ENCODE measurements at regions not wholly inside any gene's neighbourhood (a gene's known extent, or its start where the extent isn't known, plus 50 kb on each side); places are given as distances from the start of the nearest gene placed in this dataset.
"Not testable (repeated sequence)": the region's sequence is repeated elsewhere in the genome, so short reads cannot be mapped to it uniquely, and the experiment has no call there.

- Mint-ChIP-seq H3K4me1 (no peaks in the 10 kb centered on the region), H3K27me3 (peaks cover 3 to 10% of the 10 kb centered on the region in 2 donors), H3K4me3 (no peak overlapping the region), H3K27ac (no peak overlapping the region), H3K9me3 (peaks cover 0 to 3% (median 0%) of the 10 kb centered on the region in 8 donors), H3K36me3 (no peaks in the 10 kb centered on the region)
- Histone ChIP-seq H3K4me1 (ENCODE audit: insufficient read depth, low read length) (no peaks in the 10 kb centered on the region), H3K27me3 (ENCODE audit: insufficient read depth, low read length) (no peaks in the 10 kb centered on the region), H3K4me3 (ENCODE audit: low read length in 2 of 2) (no peak overlapping the region), H3K36me3 (ENCODE audit: insufficient read depth, low read length) (no peaks in the 10 kb centered on the region), H3K9me3 (ENCODE audit: control insufficient read depth in 1 of 2, low read length in 2 of 2) (no peaks in the 10 kb centered on the region), H3K27ac (ENCODE audit: low read depth, low read length) (no peak overlapping the region)
- intact Hi-C loops (cut with micrococcal nuclease): no loop called here
- POLR2A ChIA-PET (ENCODE audit: partially characterized antibody): no interaction called here
- DNase-seq: no peak
- CTCF ChIA-PET (ENCODE audit: partially characterized antibody): interaction anchor here (1.1 to 3.6 kb wide), 3 partner anchors 8 to 36 kb away, joined by 3 to 24 read pairs (median 4); no protein-coding TSS in a partner anchor
Observed at GRCh38 chr20:40954521-40955165, 74.0 kb upstream of the TOP1 start.

- no peak overlapping the region for H3K4me3 ChIP-seq (ENCODE audit: low read length in 2 of 2)
- CTCF ChIA-PET (ENCODE audit: partially characterized antibody): interaction anchor here (0.7 to 3.6 kb wide), 3 partner anchors 8 to 1896 kb away, joined by 3 to 24 read pairs (median 4); no protein-coding TSS in a partner anchor
- Mint-ChIP-seq H3K27ac (no peak overlapping the region), H3K9me3 (peaks cover 0 to 3% (median 0%) of the 10 kb centered on the region in 8 donors), H3K4me3 (no peak overlapping the region), H3K36me3 (no peaks in the 10 kb centered on the region), H3K27me3 (peaks cover 3 to 10% of the 10 kb centered on the region in 2 donors), H3K4me1 (no peaks in the 10 kb centered on the region)
- H3K4me1 ChIP-seq (ENCODE audit: insufficient read depth, low read length): no peaks in the 10 kb centered on the region
- H3K9me3 ChIP-seq (ENCODE audit: control insufficient read depth in 1 of 2, low read length in 2 of 2): no peaks in the 10 kb centered on the region
- no peak overlapping the region for H3K27ac ChIP-seq (ENCODE audit: low read depth, low read length)
- POLR2A ChIA-PET (ENCODE audit: partially characterized antibody): no interaction called here
- intact Hi-C loops (cut with micrococcal nuclease): no loop called here
- H3K27me3 ChIP-seq (ENCODE audit: insufficient read depth, low read length): no peaks in the 10 kb centered on the region
- no peak for DNase-seq
- H3K36me3 ChIP-seq (ENCODE audit: insufficient read depth, low read length): no peaks in the 10 kb centered on the region
Observed at GRCh38 chr20:40955326-40955725, 73.3 kb upstream of the TOP1 start.

- DNase-seq; intact Hi-C loops (cut with micrococcal nuclease); H3K36me3 ChIP-seq (ENCODE audit: insufficient read depth, low read length); H3K4me3 ChIP-seq (ENCODE audit: low read length in 2 of 2); H3K4me1 ChIP-seq (ENCODE audit: insufficient read depth, low read length); H3K4me3 Mint-ChIP-seq; H3K9me3 Mint-ChIP-seq; H3K27me3 Mint-ChIP-seq; H3K36me3 Mint-ChIP-seq; POLR2A ChIA-PET (ENCODE audit: partially characterized antibody); H3K4me1 Mint-ChIP-seq; H3K27ac Mint-ChIP-seq; H3K27me3 ChIP-seq (ENCODE audit: insufficient read depth, low read length); H3K9me3 ChIP-seq (ENCODE audit: control insufficient read depth in 1 of 2, low read length in 2 of 2); H3K27ac ChIP-seq (ENCODE audit: low read depth, low read length): not testable (repeated sequence)
- CTCF ChIA-PET (ENCODE audit: partially characterized antibody): interaction anchor here (0.7 to 2.0 kb wide), 3 partner anchors 12 to 1897 kb away, joined by 3 to 4 read pairs (median 3); no protein-coding TSS in a partner anchor
Observed at GRCh38 chr20:40955826-40956225, 72.8 kb upstream of the TOP1 start.

- H3K9me3 Mint-ChIP-seq: peaks cover 0 to 3% (median 0%) of the 10 kb centered on the region in 8 donors
- no peak overlapping the region for H3K4me3 Mint-ChIP-seq
- no peaks in the 10 kb centered on the region for H3K27me3 ChIP-seq (ENCODE audit: insufficient read depth, low read length)
- H3K27ac Mint-ChIP-seq: peak overlapping the region in 1 of 7 donors; percentile 8
- H3K4me3 ChIP-seq (ENCODE audit: low read length in 2 of 2): no peak overlapping the region
- H3K27ac ChIP-seq (ENCODE audit: low read depth, low read length): no peak overlapping the region
- H3K4me1 ChIP-seq (ENCODE audit: insufficient read depth, low read length): peaks cover 8% of the 10 kb centered on the region
- peaks cover 3 to 7% (median 3%) of the 10 kb centered on the region in 4 donors for H3K4me1 Mint-ChIP-seq
- intact Hi-C loops (cut with micrococcal nuclease): no loop called here
- no peaks in the 10 kb centered on the region for H3K36me3 ChIP-seq (ENCODE audit: insufficient read depth, low read length)
- no peak for DNase-seq
- peaks cover 3 to 8% of the 10 kb centered on the region in 2 donors for H3K27me3 Mint-ChIP-seq
- POLR2A ChIA-PET (ENCODE audit: partially characterized antibody): no interaction called here
- CTCF ChIA-PET (ENCODE audit: partially characterized antibody): interaction anchor here (0.7 to 1.0 kb wide), 2 partner anchors 11 to 21 kb away, joined by 3 read pairs; no protein-coding TSS in a partner anchor
- H3K36me3 Mint-ChIP-seq: no peaks in the 10 kb centered on the region
- H3K9me3 ChIP-seq (ENCODE audit: control insufficient read depth in 1 of 2, low read length in 2 of 2): no peaks in the 10 kb centered on the region
Observed at GRCh38 chr20:40956542-40957264, 71.9 kb upstream of the TOP1 start.

GRCh38 chr20:40957265-40957760 is 71.3 kb upstream of the TOP1 start:
- DNase-seq: no peak
- ChIA-PET CTCF (ENCODE audit: partially characterized antibody) (no interaction called here), POLR2A (ENCODE audit: partially characterized antibody) (no interaction called here)
- H3K4me3 Mint-ChIP-seq: no peak overlapping the region
- H3K9me3 Mint-ChIP-seq: peaks cover 0 to 3% (median 0%) of the 10 kb centered on the region in 8 donors
- H3K27me3 ChIP-seq (ENCODE audit: insufficient read depth, low read length): no peaks in the 10 kb centered on the region
- peaks cover 3 to 5% of the 10 kb centered on the region in 2 donors for H3K27me3 Mint-ChIP-seq
- H3K36me3 Mint-ChIP-seq: no peaks in the 10 kb centered on the region
- no peaks in the 10 kb centered on the region for H3K9me3 ChIP-seq (ENCODE audit: control insufficient read depth in 1 of 2, low read length in 2 of 2)
- no peaks in the 10 kb centered on the region for H3K36me3 ChIP-seq (ENCODE audit: insufficient read depth, low read length)
- H3K4me1 Mint-ChIP-seq: peaks cover 7 to 13% (median 8%) of the 10 kb centered on the region in 4 donors
- peaks cover 11% of the 10 kb centered on the region for H3K4me1 ChIP-seq (ENCODE audit: insufficient read depth, low read length)
- no peak overlapping the region for H3K4me3 ChIP-seq (ENCODE audit: low read length in 2 of 2)
- no peak overlapping the region for H3K27ac Mint-ChIP-seq
- intact Hi-C loops (cut with micrococcal nuclease): no loop called here
- H3K27ac ChIP-seq (ENCODE audit: low read depth, low read length): no peak overlapping the region

GRCh38 chr20:40958598-40958997 is 70.0 kb upstream of the TOP1 start:
- intact Hi-C loops (cut with micrococcal nuclease): no loop called here
- H3K9me3 Mint-ChIP-seq: no peaks in the 10 kb centered on the region
- POLR2A ChIA-PET (ENCODE audit: partially characterized antibody): no interaction called here
- no peak overlapping the region for H3K27ac Mint-ChIP-seq
- H3K4me3 Mint-ChIP-seq: no peak overlapping the region
- Histone ChIP-seq H3K27me3 (ENCODE audit: insufficient read depth, low read length) (no peaks in the 10 kb centered on the region), H3K27ac (ENCODE audit: low read depth, low read length) (no peak overlapping the region), H3K4me3 (ENCODE audit: low read length in 2 of 2) (no peak overlapping the region), H3K4me1 (ENCODE audit: insufficient read depth, low read length) (peaks cover 16% of the 10 kb centered on the region), H3K36me3 (ENCODE audit: insufficient read depth, low read length) (no peaks in the 10 kb centered on the region), H3K9me3 (ENCODE audit: control insufficient read depth in 1 of 2, low read length in 2 of 2) (no peaks in the 10 kb centered on the region)
- peaks cover 7 to 13% (median 8%) of the 10 kb centered on the region in 4 donors for H3K4me1 Mint-ChIP-seq
- H3K36me3 Mint-ChIP-seq: no peaks in the 10 kb centered on the region
- CTCF ChIA-PET (ENCODE audit: partially characterized antibody): no interaction called here
- H3K27me3 Mint-ChIP-seq: peaks cover 3 to 5% of the 10 kb centered on the region in 2 donors
- DNase-seq: no peak

GRCh38 chr20:40959325-40960092 is 69.1 kb upstream of the TOP1 start:
- Histone ChIP-seq H3K27ac (ENCODE audit: low read depth, low read length) (no peak overlapping the region), H3K4me1 (ENCODE audit: insufficient read depth, low read length) (peaks cover 16% of the 10 kb centered on the region), H3K9me3 (ENCODE audit: control insufficient read depth in 1 of 2, low read length in 2 of 2) (no peaks in the 10 kb centered on the region), H3K4me3 (ENCODE audit: low read length in 2 of 2) (no peak overlapping the region), H3K36me3 (ENCODE audit: insufficient read depth, low read length) (no peaks in the 10 kb centered on the region), H3K27me3 (ENCODE audit: insufficient read depth, low read length) (no peaks in the 10 kb centered on the region)
- Mint-ChIP-seq H3K4me1 (peaks cover 7 to 13% (median 8%) of the 10 kb centered on the region in 4 donors), H3K4me3 (no peak overlapping the region), H3K36me3 (no peaks in the 10 kb centered on the region), H3K27me3 (peaks cover 2 to 5% of the 10 kb centered on the region in 2 donors), H3K27ac (no peak overlapping the region), H3K9me3 (no peaks in the 10 kb centered on the region)
- ChIA-PET POLR2A (ENCODE audit: partially characterized antibody) (no interaction called here), CTCF (ENCODE audit: partially characterized antibody) (no interaction called here)
- intact Hi-C loops (cut with micrococcal nuclease): no loop called here
- DNase-seq: no peak

Data from CD4-positive, alpha-beta memory T cell (primary cell).